DND-41 (cell line): ENCODE measurements at regions not wholly inside any gene's neighbourhood (a gene's known extent, or its start where the extent isn't known, plus 50 kb on each side); places are given as distances from the start of the nearest gene placed in this dataset.

Experiments used
- ATAC-seq: fragments of 200-7000 bp; cut with Tn5 transposase; 3 replicates; pipeline ENCODE4 v1.9.1; 2021; ENCODE audit warnings: low read depth; ENCODE audit not compliant: insufficient read depth
- DNase-seq: peaks from one replicate; pipeline ENCODE4 v3.0.0-alpha.2; 2020
- H2AFZ ChIP-seq: 2 replicates; pipeline ENCODE4 v1.6.0; 2012; ENCODE audit warnings: low read depth, low read length
- H3K27ac ChIP-seq: 2 replicates; pipeline ENCODE4 v1.5.1; 2012; ENCODE audit warnings: low read length, inconsistent platforms
- H3K27me3 ChIP-seq: fragments of 200-600 bp; sonication (generic); 2 replicates; pipeline ENCODE4 v1.6.0; 2012; ENCODE audit warnings: low read length, mild to moderate bottlenecking, inconsistent platforms; ENCODE audit not compliant: insufficient read depth, poor library complexity
- H3K36me3 ChIP-seq: 2 replicates; pipeline ENCODE4 v1.5.1; 2012; ENCODE audit warnings: low read length, inconsistent platforms; ENCODE audit not compliant: insufficient read depth
- H3K4me1 ChIP-seq: 2 replicates; pipeline ENCODE4 v1.5.1; 2012; ENCODE audit warnings: mild to moderate bottlenecking, low read length; ENCODE audit not compliant: insufficient read depth
- H3K4me2 ChIP-seq: 2 replicates; pipeline ENCODE4 v1.6.0; 2012; ENCODE audit warnings: mild to moderate bottlenecking, moderate library complexity, low read length, inconsistent platforms; ENCODE audit not compliant: insufficient read depth
- H3K4me3 ChIP-seq, 2 experiments: fragments of 200-600 bp in 1 of 2; shearing (Covaris generic) in 1 of 2; 2 replicates each; pipeline ENCODE4 v1.5.1; 2012 to 2016; ENCODE audit warnings: inconsistent platforms in 2 of 2, low read length in 2 of 2, mild to moderate bottlenecking in 2 of 2, low read depth in 1 of 2, moderate library complexity in 1 of 2
- H3K79me2 ChIP-seq: 2 replicates; pipeline ENCODE4 v1.6.0; 2012; ENCODE audit warnings: low read length, inconsistent platforms; ENCODE audit not compliant: insufficient read depth
- H3K9ac ChIP-seq: 2 replicates; pipeline ENCODE4 v1.6.0; 2012; ENCODE audit warnings: low read depth, mild to moderate bottlenecking, inconsistent platforms, low read length, moderate library complexity
- H3K9me3 ChIP-seq: 2 replicates; pipeline ENCODE4 v1.5.1; 2012; ENCODE audit warnings: low read length, moderate library complexity, mild to moderate bottlenecking, inconsistent platforms; ENCODE audit not compliant: insufficient read depth, severe bottlenecking
- H4K20me1 ChIP-seq: 2 replicates; pipeline ENCODE4 v1.6.0; 2012; ENCODE audit warnings: low read length; ENCODE audit not compliant: insufficient read depth
- EZH2 ChIP-seq: IDR thresholded peaks from 3 replicates; pipeline ENCODE4 v1.6.1; 2012; ENCODE audit warnings: borderline replicate concordance, low read depth, mild to moderate bottlenecking, moderate library complexity, low read length, inconsistent platforms; ENCODE audit not compliant: severe bottlenecking
- TF ChIP-seq, protein P1 (sequence below): IDR thresholded peaks from 2 replicates; pipeline ENCODE4 v1.5.1; 2012; ENCODE audit warnings: borderline replicate concordance, low read length, moderate library complexity, mild to moderate bottlenecking; ENCODE audit not compliant: poor library complexity, severe bottlenecking; ENCODE audit errors: extremely low read depth

DNA sequence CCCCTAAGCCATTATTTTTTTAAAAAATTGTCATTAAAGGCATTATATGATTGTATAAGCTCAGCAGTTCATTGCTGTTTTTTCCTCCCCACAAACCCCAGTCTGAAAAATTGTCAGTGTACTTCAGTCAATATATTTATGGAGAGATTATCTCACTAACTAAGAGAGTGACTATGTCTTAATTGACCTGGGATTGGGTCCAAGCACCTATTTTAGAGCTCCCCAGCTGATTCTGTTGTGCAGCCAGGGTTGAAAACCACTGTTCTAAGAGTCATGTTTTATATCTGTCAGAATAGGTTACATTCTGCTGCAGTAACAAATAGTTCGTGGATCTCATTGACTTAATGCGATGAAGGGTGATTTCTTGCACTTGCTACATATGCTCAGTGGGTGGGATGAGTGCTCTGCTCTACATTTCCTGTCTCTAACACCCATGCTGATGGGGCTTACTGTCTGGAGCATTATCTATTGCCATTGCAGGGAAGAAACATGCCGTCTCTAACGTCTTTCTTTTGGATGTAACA, 171.2 kb upstream of the MPHOSPH6 start:
- H3K79me2 ChIP-seq, result no peaks in the 10 kb centered on the region
- no peak overlapping the region for H3K9ac ChIP-seq
- H3K27ac ChIP-seq, result no peak overlapping the region
- no peaks in the 10 kb centered on the region for H4K20me1 ChIP-seq
- H3K27me3 ChIP-seq, result no peaks in the 10 kb centered on the region
- no peaks in the 10 kb centered on the region for H3K36me3 ChIP-seq
- ATAC-seq (no peak), DNase-seq (no peak)
- H3K4me1 ChIP-seq, result no peaks in the 10 kb centered on the region
- no peak overlapping the region for H3K4me2 ChIP-seq
- no peaks in the 10 kb centered on the region for H3K9me3 ChIP-seq
- no peak overlapping the region for H3K4me3 ChIP-seq
- no peak for TF ChIP-seq EZH2
- TF ChIP-seq, protein P1, sequence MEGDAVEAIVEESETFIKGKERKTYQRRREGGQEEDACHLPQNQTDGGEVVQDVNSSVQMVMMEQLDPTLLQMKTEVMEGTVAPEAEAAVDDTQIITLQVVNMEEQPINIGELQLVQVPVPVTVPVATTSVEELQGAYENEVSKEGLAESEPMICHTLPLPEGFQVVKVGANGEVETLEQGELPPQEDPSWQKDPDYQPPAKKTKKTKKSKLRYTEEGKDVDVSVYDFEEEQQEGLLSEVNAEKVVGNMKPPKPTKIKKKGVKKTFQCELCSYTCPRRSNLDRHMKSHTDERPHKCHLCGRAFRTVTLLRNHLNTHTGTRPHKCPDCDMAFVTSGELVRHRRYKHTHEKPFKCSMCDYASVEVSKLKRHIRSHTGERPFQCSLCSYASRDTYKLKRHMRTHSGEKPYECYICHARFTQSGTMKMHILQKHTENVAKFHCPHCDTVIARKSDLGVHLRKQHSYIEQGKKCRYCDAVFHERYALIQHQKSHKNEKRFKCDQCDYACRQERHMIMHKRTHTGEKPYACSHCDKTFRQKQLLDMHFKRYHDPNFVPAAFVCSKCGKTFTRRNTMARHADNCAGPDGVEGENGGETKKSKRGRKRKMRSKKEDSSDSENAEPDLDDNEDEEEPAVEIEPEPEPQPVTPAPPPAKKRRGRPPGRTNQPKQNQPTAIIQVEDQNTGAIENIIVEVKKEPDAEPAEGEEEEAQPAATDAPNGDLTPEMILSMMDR, result no peak
- no peak overlapping the region for H2AFZ ChIP-seq

DNA sequence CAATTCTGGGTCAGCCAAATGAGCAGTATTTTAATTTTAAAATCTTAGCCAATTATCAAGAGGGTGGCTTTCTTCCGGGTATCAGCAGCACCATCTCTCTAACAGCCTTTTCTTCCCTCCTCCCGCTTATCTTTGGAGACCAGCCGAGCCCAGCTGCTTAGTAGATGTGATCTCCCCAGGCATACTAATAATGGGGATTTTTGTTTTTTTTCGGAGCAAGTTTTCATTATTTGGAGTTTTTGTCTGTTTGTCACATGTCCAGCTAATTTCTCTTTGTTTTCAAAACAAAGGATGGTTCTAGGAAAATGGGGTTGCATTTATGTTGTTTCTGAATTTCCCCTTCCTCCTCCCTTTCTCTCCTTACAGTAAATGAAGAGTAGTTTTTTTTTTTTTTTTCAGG, 170.5 kb upstream of the MPHOSPH6 start:
- Histone ChIP-seq H3K4me3 (no peak overlapping the region), H4K20me1 (no peaks in the 10 kb centered on the region), H3K4me1 (no peaks in the 10 kb centered on the region), H3K4me2 (no peak overlapping the region), H2AFZ (no peak overlapping the region), H3K9me3 (no peaks in the 10 kb centered on the region), H3K9ac (no peak overlapping the region), H3K79me2 (no peaks in the 10 kb centered on the region), H3K27me3 (no peaks in the 10 kb centered on the region), H3K36me3 (no peaks in the 10 kb centered on the region), H3K27ac (no peak overlapping the region)
- no peak for ATAC-seq
- TF ChIP-seq, protein P1, result no peak
- no peak for TF ChIP-seq EZH2
- no peak for DNase-seq

DNA sequence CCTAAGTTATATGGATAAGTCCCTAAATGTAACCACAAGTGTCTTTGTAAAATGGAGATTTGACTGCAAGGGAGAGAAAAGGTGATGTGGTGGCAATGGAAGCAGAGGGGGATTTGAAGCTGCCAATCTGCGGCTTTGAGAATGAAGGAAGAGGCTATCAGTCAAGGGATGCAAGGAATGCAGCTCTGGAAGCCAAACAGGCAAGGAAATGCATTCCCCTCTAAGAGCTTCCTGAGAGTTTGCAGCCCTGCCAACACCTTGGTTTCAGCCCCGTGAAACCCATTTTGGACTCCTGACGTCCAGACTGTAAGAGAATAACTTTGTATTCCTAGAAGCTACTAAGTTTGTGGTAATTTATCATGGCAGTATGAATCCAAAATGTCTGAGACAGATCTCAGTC, 167.3 kb upstream of the MPHOSPH6 start:
- no peaks in the 10 kb centered on the region for H3K36me3 ChIP-seq

More for the DNA sequence above, 167.3 kb upstream of the MPHOSPH6 start:
- no peaks in the 10 kb centered on the region for H3K79me2 ChIP-seq
- no peak overlapping the region for H3K9ac ChIP-seq
- H3K4me2 ChIP-seq, result no peak overlapping the region
- DNase-seq (no peak), ATAC-seq (no peak)
- H2AFZ ChIP-seq, result no peak overlapping the region
- no peaks in the 10 kb centered on the region for H3K27me3 ChIP-seq
- H3K27ac ChIP-seq, result no peak overlapping the region
- no peak overlapping the region for H3K4me3 ChIP-seq
- no peak for TF ChIP-seq EZH2
- TF ChIP-seq, protein P1, result no peak
- no peaks in the 10 kb centered on the region for H3K4me1 ChIP-seq
- H3K9me3 ChIP-seq, result no peaks in the 10 kb centered on the region
- H4K20me1 ChIP-seq, result no peaks in the 10 kb centered on the region
